Kidney glomerular epithelial cell (primary cell): ENCODE measurements at regions not wholly inside any gene's neighbourhood (a gene's known extent, or its start where the extent isn't known, plus 50 kb on each side); places are given as distances from the start of the nearest gene placed in this dataset.
"Not testable (repeated sequence)": the region's sequence is repeated elsewhere in the genome, so short reads cannot be mapped to it uniquely, and the experiment has no call there.

Experiments
- DNase-seq: peaks from one replicate; lab custom pipeline; 2025; lab: John Stamatoyannopoulos, UW

DNA sequence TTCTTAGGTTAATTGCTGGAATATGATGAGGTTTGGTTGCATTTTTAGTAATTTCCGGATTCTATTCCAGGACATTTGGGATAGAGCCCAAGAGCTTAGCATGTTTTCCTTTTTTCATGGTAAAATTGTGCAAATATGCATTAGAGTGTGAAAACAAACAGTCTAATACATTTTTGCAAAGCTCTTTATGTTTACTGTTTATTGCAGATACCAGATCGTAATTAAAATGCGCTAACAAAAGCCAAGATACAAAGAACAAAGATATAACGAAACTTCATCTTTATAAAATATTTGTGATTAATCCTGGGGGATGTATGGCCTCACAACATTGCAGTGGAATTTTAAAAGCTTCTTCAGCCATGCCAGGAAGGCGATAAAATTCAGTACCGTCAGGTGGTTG lies 94.5 kb upstream of the TBC1D5 start:
- no peak for DNase-seq

DNA sequence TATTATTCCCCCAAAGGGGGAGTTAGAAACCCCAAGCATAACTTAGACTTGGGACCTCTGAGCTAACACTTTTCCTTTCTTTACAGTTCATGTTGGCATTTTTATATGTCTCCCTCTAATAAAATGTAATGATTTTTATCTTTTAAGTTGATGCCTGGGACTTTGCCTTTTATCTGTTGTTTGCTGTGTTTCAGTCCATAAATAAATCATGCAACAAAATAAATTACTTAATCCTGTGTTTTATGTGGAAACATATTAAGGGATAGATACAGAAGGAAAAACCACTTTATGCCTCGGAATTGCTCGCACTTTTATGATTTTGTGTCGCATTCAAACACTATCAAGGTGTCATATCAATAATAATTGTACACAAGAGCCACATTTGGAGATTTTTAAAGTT lies 93.7 kb upstream of the TBC1D5 start:
- DNase-seq = no peak

DNA sequence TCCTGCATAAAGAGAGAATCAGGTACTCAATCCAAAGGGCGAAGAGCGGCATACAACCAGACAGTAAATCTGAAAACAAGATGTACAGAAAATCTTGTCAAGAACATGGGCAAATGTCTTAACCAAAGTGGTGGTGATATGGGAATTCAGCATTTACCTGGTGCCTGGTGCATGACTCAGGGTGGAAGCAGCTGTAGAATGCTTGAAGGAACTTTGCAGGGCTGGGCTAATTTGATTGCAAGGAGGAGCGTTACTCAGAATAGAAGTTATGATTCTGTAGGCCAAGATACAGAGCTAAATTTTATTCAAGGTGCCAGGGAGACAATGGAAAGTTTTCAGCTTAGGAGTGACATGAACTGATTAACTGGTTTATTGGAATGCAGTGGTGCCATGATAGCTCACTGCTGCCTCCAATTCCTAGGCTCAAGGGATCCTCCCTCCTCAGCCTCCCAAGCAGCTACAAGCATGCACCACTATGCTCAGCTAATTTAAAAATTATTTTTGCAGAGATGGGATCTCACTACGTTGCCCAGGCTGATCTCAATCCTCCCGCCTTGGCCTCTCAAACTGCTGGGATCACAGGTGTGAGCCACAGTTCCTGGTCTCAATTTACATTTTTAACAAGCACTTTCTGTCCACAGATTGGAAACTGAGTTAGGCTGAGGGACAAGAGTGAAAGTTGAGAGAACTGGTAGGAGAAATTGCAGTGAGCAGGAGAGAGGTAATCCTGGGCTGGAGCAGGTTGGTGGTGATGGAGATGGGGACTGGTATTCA lies 91.5 kb upstream of the TBC1D5 start:
- peak; percentile 42 for DNase-seq

DNA sequence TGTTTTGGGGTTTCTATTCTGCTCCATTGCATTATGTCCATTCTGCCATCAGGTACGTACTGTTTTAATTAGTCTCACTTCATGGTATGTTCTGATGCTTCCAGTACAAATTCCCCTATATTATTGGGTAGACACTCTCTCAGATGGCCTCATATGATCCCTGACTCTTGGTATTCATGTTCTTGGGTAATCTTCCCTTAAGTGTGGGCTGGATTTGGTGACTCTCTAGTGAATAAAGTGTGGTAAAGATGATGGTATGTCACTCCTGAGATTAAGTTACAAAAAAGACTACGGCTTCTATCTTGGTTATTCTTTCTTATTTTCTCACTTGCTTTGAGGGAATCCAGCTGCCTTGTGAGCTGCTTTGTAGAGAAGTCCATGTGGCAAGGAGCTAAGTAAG lies 89.6 kb upstream of the TBC1D5 start:
- no peak for DNase-seq

DNA sequence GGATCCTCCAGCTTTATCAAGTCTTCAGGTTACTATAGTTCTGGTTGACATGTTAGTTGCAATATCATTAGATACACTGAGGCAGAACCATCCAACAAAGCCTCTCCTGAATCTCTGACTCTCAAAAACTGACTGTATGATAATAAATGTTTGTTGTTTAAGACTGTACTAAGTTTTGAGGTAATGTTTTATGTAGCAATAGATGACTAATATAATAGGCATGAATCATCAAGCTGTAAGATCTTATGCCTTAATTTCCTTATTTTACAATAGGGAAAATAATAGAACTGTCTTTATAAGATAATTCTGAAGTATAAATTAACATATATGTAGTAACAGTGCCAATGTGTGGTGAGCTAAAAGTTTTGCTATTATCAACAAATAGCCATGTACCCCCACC lies 88.9 kb upstream of the TBC1D5 start:
- no peak for DNase-seq

DNA sequence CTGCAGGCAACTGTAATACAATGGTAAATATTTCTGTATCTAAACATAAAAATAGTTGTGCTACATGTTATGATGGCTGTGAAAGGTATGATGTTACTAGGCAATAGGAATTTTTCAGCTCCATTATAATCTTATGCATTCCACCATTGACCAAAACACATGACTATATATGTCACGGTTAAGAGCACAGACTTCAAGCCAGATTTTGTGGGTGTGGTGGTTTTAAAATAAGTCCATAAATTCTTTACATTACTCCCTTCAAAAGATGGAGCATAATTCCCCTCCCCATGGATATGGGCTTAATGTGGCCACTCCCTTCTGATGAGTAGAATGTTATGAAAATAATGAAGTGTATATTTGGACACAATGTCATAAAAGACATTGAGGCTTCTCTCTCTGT lies 88.4 kb upstream of the TBC1D5 start:
- no peak for DNase-seq

DNA sequence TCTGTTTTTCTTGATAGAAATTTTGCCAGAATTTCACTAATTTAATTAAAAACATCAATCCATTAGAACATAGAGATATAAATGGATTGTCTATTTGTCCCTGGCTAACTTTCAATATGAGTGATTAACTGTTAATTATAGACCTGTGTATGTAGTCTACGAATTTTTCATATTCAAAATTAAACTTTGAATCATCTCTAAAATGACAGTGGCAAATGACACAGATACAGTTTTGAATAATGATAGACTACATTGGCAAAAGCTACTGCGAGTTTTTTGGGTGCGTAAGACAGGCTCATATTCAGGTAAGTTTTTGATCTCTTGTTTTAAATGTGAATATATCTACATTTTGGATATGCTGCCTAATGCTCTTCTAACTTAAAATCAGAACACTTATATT lies 86.0 kb upstream of the TBC1D5 start:
- DNase-seq = no peak

DNA sequence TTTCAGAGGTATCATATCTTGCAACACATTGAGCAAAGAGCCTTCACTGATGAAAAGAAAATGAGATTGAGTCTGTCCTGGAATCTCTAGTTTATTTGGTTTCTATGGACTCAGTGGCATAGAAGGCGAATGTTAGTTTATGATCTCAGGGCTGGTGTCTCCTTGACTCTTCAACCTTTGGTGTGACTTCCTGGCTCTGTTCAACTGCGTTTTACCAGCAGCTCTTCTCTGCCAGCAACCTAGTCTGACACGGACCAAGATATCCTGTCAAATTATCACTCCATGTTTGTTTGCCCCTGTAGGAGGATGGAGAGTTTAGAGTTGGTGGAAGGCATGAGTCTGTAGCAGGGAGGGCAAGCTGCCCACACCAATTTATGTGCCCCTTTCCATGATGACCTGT lies 82.9 kb upstream of the TBC1D5 start:
- DNase-seq = no peak

DNA sequence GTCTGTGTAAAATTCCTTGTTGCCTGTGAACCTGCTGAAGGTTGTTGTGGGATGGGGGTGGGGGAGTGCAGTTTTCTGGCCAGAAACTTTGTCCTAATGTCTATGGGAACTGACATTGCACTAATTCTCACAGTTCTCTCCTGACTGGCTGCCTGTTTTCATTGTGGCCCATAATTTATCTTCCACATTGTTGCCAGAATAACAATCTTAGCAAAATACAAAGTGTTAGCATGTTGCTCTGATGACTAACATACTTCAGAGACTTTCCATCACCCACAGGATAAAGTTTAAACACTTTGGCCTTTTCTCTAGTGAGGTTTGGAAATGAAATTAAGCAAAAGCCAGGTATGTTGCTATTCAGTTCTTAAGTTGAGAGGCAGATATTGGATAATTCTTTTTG lies 81.4 kb upstream of the TBC1D5 start:
- DNase-seq = no peak

DNA sequence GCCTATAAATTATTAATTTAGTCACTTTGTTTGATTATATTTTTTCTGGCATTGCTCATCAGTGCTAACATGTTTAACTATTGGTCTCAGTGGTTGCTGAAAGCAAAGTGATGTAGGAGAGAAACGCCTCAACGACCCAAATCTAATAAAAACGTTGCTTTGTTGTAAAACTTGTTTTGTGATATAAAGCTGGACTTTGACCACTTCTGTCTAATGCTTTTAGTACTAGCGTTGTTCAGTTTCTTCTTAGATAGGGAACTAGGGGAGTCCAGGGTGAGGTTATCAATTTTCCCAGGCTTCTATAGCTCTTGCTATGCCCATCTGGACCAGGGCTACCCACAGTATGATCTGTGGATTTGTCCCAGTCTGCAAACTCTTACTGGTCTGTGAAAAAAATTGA lies 80.6 kb upstream of the TBC1D5 start:
- DNase-seq = no peak

DNA sequence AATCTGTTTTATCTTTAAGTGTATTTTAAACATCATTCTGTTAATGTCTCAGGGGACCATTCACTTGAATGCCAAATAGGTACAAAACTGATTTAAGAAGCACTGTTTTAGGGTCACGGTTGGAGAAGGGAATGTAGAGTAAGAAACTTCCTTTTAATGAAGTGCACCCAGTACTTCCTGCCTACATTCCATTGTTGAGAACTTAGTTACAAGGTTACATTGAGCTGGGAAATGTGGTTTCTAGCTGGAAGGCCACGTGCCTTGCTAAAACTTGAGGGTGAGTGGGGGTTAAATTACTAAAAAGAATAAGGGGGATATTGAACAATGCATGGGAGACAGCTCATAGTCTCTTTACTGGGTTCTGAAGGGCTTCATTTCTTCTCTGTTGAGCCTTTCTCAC lies 78.3 kb upstream of the TBC1D5 start:
- DNase-seq = no peak

DNA sequence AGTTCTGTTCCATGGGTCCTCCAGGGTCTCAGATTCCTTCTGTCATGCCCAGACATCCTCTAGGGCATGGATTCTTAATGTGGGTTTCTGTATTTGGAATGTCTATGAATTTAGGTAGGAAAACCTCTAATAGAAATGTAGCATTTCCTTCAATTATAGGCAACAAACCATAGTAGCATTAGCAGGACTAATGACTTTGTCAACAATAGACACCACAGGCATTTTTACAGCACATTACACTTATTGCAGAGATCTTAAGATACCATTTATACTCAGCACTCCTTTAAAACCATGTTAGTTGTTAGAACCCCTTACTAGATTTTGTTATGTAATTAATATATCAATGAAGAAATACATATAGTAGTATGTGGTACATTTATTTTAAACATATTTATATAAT lies 77.8 kb upstream of the TBC1D5 start:
- no peak for DNase-seq

DNA sequence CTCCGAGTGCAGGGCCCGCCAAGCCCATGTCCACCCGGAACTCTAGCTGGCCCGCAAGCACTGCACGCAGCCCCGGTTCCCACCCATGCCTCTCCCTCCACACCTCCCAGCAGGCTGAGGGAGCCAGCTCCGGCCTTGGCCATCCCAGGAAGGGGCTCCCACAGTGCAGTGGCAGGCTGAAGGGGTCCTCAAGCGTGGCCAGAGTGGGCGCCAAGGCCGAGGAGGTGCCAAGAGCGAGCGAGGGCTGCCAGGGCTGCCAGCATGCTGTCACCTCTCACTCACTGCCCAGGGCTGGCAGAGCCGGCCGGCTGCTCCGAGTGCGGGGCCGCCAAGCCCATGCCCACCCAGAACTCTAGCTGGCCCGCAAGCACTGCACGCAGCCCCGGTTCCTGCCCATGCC lies 75.5 kb upstream of the TBC1D5 start:
- DNase-seq = not testable (repeated sequence)

DNA sequence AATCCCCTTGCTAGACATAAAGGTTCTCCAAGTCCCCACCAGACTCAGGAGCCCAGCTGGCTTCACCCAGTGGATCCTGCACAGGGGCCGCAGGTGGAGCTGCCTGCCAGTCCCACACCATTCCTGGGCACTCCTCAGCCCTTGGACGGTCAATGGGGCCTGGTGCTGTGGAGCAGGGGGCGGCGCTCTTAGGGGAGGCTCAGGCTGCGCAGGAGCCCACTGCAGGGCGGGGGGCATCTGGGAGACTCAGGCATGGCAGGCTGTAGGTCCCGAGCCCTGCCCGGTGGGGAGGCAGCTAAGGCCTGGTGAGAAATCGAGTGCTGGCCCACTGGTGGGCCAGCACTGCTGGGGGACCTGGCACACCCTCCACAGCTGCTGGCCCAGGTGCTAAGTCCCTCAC lies 75.1 kb upstream of the TBC1D5 start:
- no peak for DNase-seq

DNA sequence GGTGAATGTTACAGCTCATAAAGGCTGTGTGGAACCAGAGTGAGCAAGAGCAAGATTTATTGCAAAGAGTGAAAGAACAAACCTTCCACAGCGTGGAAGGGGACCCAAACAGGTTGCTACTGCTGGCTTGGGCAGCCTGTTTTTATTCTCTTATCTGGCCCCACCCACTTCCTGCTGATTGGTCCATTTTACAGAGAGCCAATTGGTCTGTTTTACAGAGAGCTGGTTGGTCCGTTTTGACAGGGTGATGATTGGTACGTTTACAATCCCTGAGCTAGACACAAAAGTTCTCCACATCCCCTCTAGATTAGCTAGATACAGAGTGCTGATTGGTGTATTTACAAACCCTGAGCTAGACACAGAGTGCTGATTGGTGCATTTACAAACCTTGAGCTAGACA lies 74.4 kb upstream of the TBC1D5 start:
- not testable (repeated sequence) for DNase-seq

DNA sequence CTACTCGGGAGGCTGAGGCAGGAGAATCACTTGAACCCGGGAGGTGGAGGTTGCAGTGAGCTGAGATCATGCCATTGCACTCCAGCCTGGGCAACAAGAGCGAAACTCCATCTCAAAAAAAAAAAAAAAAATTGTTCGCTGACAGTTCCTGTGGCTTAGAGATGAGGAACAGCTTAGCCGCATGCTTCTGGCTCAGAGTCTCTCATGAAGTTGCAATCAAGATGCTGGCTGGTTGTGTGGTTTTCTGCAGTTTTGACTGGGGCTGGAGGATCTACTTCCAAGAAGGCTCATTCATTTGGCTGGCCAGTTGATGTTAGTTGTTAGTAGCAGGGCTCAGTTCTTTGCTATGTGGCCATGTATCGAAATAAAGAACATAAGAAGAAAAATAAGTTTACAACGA lies 69.9 kb upstream of the TBC1D5 start:
- not testable (repeated sequence) for DNase-seq

DNA sequence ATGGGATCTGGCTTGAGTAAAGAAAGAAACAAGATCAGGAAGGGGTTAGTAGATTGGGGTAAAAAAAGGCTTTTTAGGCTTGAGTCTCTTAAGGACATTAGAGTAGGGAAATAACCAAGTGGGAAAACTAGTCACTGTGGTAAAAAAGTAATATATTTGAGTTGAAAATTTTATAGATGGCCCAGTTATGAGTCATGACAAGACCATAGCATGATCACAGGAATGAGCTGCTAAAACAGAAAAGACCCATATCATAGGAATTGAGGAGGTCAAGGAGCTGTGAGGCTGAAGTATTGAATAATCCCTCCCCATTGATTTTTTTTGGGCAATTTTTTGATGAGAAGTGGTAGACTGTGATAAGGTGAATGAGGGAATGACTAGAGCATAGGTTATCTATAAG lies 69.2 kb upstream of the TBC1D5 start:
- no peak for DNase-seq

DNA sequence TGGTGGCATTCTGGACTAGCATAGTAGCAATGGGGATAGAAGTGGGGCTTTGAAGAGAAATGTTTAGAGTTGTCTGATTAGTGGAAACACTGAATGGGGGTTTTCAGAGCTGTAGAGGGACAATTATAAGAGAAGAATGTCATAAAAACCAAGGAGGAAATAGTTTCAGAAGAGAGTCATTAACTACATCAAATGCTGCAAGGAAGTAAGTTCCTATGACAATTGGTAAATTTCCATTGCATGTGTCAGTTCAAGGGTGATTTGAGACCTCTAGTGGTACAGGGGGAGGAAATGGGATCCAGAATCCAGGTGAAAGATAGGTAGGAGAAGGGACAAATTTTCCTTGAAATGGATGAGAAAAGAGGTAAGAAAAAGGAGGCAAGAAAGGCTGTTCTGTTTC lies 68.3 kb upstream of the TBC1D5 start:
- peak; percentile 34 for DNase-seq

DNA sequence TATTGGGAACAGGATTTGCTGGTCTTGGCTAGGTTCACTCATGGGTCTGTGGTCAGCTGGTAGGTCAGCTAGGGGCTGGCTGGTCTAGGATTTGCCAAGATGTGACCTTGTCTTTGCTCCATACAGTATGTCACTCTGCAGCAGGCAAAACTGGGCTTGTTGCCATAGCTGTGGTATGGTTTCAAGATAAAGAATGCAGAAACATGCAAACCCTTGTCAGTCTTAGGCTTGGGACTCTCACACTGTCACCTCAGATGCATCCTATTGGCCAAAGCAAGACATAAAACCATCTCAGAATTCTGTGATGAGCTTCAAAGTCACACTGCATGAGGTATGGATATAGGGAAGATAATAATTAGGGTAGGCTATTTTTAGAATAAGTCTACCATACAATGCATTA lies 66.6 kb upstream of the TBC1D5 start:
- no peak for DNase-seq

DNA sequence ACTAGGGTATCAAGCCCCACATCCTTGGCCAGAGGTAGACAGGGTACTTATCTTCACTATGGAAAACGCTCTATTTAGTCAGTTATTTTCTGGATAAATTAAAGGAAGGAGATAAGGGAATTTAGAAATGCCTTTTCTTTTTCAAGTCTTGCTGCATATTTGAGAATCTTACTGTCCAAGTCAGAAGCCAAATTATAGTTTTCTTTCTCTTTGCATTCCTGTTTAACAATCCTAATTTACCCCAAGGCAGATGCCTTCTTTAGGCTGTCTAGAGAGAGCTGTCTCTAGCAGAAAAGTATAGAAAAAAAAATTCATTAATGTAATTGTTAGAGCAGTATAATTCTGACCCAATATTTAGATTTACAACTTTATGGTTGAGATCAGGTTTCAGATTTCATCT lies 64.4 kb upstream of the TBC1D5 start:
- no peak for DNase-seq

DNA sequence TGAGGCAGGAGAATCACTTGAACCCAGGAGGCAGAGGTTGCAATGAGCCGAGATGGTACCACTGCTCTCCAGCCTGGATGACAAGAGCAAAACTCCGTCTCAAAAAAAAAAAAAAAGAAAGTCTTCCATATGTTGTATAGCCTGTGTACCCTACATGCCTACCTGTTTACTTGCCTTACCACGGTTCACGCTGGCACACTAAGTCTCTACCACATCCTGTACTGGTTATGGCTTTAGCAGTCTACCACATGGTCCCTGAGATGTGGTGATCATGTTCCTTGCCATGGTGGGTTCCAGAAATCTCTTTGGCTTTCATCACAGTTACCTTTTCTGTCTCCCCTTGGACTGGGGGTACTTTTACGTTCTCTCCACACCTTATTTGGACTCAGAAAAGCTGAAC lies 63.8 kb upstream of the TBC1D5 start:
- DNase-seq = no peak

DNA sequence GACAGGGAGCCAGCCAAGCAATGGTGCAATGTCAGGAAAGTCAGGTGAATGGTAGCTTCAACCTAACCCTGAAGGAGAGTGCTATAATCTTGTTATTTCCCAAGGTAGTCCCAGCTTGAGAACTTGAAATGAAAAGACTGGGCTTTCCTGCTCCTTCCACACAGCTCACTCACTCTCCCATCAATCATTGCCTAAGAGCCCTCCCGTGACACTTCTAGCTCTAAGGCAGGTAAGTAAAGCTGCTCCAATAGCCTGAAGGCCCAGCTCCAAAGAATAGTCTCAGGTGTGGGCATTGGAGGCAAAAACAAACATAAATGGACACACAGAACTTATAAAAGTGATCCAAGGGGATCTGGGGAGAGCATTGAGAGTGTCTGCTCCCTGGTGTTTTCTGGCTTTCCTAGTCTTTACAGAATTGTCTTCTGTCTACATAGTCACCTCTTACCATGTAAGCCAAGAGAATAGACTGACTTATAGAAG lies 63.1 kb upstream of the TBC1D5 start:
- DNase-seq = no peak

DNA sequence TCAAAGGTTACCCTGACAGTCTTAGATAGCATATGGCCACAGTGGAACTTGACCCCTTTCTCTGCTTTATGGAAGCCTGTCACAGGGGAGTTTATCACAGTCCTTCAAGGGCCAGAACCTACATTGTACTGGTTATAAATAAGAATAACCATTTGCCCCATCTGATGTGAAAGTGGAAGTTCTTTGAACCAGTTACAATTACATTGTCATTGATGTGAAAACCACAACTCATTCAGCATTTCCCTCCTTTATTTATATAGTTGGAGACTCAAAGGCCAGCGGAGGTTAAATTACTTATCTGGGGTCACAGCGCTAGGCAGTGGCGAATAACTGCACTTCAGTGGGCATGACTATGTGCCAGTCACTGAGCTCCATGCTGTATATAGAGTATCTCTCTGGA lies 60.5 kb upstream of the TBC1D5 start:
- no peak for DNase-seq

DNA sequence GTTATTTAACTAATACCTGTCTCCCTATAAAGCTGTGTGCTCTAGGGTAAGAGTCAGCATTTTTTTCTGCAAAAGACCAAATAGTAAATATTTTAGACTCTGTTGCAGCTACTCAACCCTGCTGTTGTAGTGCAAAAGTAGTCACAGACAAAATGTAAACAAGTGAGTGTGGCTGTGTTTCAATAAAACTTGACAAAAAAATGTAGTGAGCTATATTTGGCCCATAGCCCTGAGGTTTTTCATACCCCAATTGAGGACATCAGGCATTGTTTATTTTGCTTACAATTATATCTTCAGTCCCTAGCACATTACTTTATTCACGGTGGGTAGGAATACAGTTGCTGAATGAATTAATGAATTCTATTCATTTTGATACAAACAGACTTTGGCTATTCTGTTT lies 58.7 kb upstream of the TBC1D5 start:
- no peak for DNase-seq
